AG09319 (cell line): ENCODE measurements at regions not wholly inside any gene's neighbourhood (a gene's known extent, or its start where the extent isn't known, plus 50 kb on each side); places are given as distances from the start of the nearest gene placed in this dataset.
"Not testable (repeated sequence)": the region's sequence is repeated elsewhere in the genome, so short reads cannot be mapped to it uniquely, and the experiment has no call there.

Experiments used
- DNase-seq: peaks from one replicate; pipeline ENCODE4 v3.0.0-alpha.2; 2010; ENCODE audit warnings: low read depth; ENCODE audit errors: extremely low read depth

GRCh38 chr1:148432318-148432717 lies 50.8 kb downstream of the PPIAL4G start:
- DNase-seq = not testable (repeated sequence)

GRCh38 chr1:148429856-148430255 lies 53.2 kb downstream of the PPIAL4G start:
- DNase-seq = not testable (repeated sequence)

GRCh38 chr1:148426940-148427611 lies 56.0 kb downstream of the PPIAL4G start:
- not testable (repeated sequence) for DNase-seq

GRCh38 chr1:148426385-148426784 lies 56.7 kb downstream of the PPIAL4G start:
- not testable (repeated sequence) for DNase-seq

GRCh38 chr1:148424143-148425003 lies 58.7 kb downstream of the PPIAL4G start:
- not testable (repeated sequence) for DNase-seq

GRCh38 chr1:148422921-148423320 lies 60.2 kb downstream of the PPIAL4G start:
- DNase-seq = not testable (repeated sequence)

GRCh38 chr1:148417241-148417640 lies 65.9 kb downstream of the PPIAL4G start:
- DNase-seq = not testable (repeated sequence)

- not testable (repeated sequence) for DNase-seq
Observed at GRCh38 chr1:148413385-148413784, 69.7 kb downstream of the PPIAL4G start.

GRCh38 chr1:148404786-148405568 lies 78.1 kb downstream of the PPIAL4G start:
- not testable (repeated sequence) for DNase-seq

- DNase-seq = not testable (repeated sequence)
Observed at GRCh38 chr1:148403925-148404324, 79.2 kb downstream of the PPIAL4G start.

- DNase-seq = not testable (repeated sequence)
Observed at GRCh38 chr1:148403085-148403456, 80.0 kb downstream of the PPIAL4G start.

- DNase-seq = not testable (repeated sequence)
Observed at GRCh38 chr1:148402152-148403084, 80.7 kb downstream of the PPIAL4G start.

- DNase-seq = not testable (repeated sequence)
Observed at GRCh38 chr1:148397516-148397915, 85.6 kb downstream of the PPIAL4G start.

- DNase-seq = not testable (repeated sequence)
Observed at GRCh38 chr1:148392505-148392904, 90.6 kb downstream of the PPIAL4G start.

GRCh38 chr1:148391323-148391722 lies 91.8 kb downstream of the PPIAL4G start:
- DNase-seq = not testable (repeated sequence)
